GM12878 (cell line): ENCODE measurements at regions not wholly inside any gene's neighbourhood (a gene's known extent, or its start where the extent isn't known, plus 50 kb on each side); places are given as distances from the start of the nearest gene placed in this dataset.

Experiments
- ATAC-seq: fragments of 200-7000 bp; cut with Tn5 transposase; 3 replicates; pipeline ENCODE4 v1.9.1; 2020; ENCODE audit warnings: mild to moderate bottlenecking, moderate library complexity
- BruUV-seq: library from RNA; stranded (reverse); fragments of 400-500 nt; replicated peaks from 2 replicates; lab custom pipeline; 2021; lab: Mats Ljungman, UMichigan
- CTCF ChIA-PET: fragments of 300-600 bp; sonication (Branson Sonifier 250); formaldehyde crosslinking; extraction: SDS; loops from one replicate; lab custom pipeline; 2021; ENCODE audit warnings: inconsistent platforms; lab: Yijun Ruan, JAX
- POLR2A ChIA-PET: fragments of 350-600 bp; formaldehyde crosslinking; extraction: SDS; loops from one replicate; lab custom pipeline; 2021; ENCODE audit warnings: inconsistent platforms; lab: Charles Lee
- RAD21 ChIA-PET: fragments of 300-600 bp; sonication (Branson Sonifier 250); formaldehyde crosslinking; loops from one replicate; lab custom pipeline; 2023; ENCODE audit warnings: antibody characterized with exemption; ENCODE audit not compliant: unreplicated experiment; lab: Charles Lee
- SMC1A ChIA-PET: fragments of 300-600 bp; sonication (Branson Sonifier 250); formaldehyde crosslinking; loops from one replicate; lab custom pipeline; 2023; ENCODE audit not compliant: unreplicated experiment, uncharacterized antibody; lab: Charles Lee
- DNase-seq: peaks from one replicate; pipeline ENCODE4 v3.0.0-alpha.2; 2011; ENCODE audit warnings: low read depth, low spot score
- FAIRE-seq: peaks from 3 replicates; lab custom pipeline; 2011; peaks lifted over from hg19 to GRCh38; lab: Jason Lieb, UNC
- H2AFZ ChIP-seq: 2 replicates; pipeline ENCODE4 v1.6.0; 2011; ENCODE audit warnings: low read depth, low read length, control low read depth; ENCODE audit not compliant: control insufficient read depth
- H3K27ac ChIP-seq: 2 replicates; pipeline ENCODE4 v1.5.1; 2011; ENCODE audit warnings: control low read depth; ENCODE audit not compliant: control insufficient read depth, insufficient read depth
- H3K27me3 ChIP-seq, 2 experiments: replicated peaks in 1 of 2; 2 replicates each; pipeline versions ENCODE4 v1.6.0 to v1.6.1; 2011; ENCODE audit warnings: low read length in 1 of 2; ENCODE audit not compliant: control insufficient read depth in 2 of 2, insufficient read depth in 2 of 2
- H3K36me3 ChIP-seq, 2 experiments: 2 replicates each; pipeline ENCODE4 v1.5.1; 2011; ENCODE audit warnings: low read length in 1 of 2; ENCODE audit not compliant: control insufficient read depth in 2 of 2, insufficient read depth in 2 of 2
- H3K4me1 ChIP-seq: 2 replicates; pipeline ENCODE4 v1.6.1; 2011; ENCODE audit warnings: mild to moderate bottlenecking, low read length, moderate library complexity, mixed read lengths; ENCODE audit not compliant: control insufficient read depth, insufficient read depth
- H3K4me2 ChIP-seq: 2 replicates; pipeline ENCODE4 v1.6.0; 2011; ENCODE audit warnings: control low read depth; ENCODE audit not compliant: control insufficient read depth, insufficient read depth
- H3K4me3 ChIP-seq: fragments of 200-600 bp; sonication (generic); 2 replicates; pipeline ENCODE4 v1.5.1; 2016
- H3K79me2 ChIP-seq: 2 replicates; pipeline ENCODE4 v1.6.0; 2011; ENCODE audit warnings: low read length; ENCODE audit not compliant: control insufficient read depth, insufficient read depth
- H3K9ac ChIP-seq: 2 replicates; pipeline ENCODE4 v1.8.0; 2011; ENCODE audit warnings: low read length, control low read depth, mixed read lengths; ENCODE audit not compliant: control insufficient read depth, insufficient read depth
- H3K9me3 ChIP-seq: replicated peaks from 3 replicates; pipeline ENCODE4 v1.5.1; 2011; ENCODE audit warnings: mild to moderate bottlenecking, low read length; ENCODE audit not compliant: control insufficient read depth, insufficient read depth
- H4K20me1 ChIP-seq: 2 replicates; pipeline ENCODE4 v1.6.0; 2011; ENCODE audit not compliant: control insufficient read depth, insufficient read depth
- BRCA1 ChIP-seq: IDR thresholded peaks from 2 replicates; pipeline ENCODE4 v1.6.1; 2011; ENCODE audit warnings: low read depth, low read length, improper control_type of control experiment
- CBX5 ChIP-seq: sonication (generic); IDR thresholded peaks from 2 replicates; pipeline ENCODE4 v1.6.1; 2016; ENCODE audit warnings: low read depth, moderate library complexity, mild to moderate bottlenecking, inconsistent platforms
- CHD1 ChIP-seq: IDR thresholded peaks from 2 replicates; pipeline ENCODE4 v1.6.1; 2012; ENCODE audit warnings: low read depth, low read length, improper control_type of control experiment
- EED ChIP-seq: sonication (generic); IDR thresholded peaks from 2 replicates; pipeline ENCODE4 v1.6.1; 2016; ENCODE audit warnings: antibody characterized with exemption, low read depth
- FOS ChIP-seq: IDR thresholded peaks from 3 replicates; pipeline ENCODE4 v1.6.1; 2011; ENCODE audit warnings: borderline replicate concordance; ENCODE audit not compliant: insufficient read length; ENCODE audit errors: extremely low read depth
- MYC ChIP-seq: IDR thresholded peaks from 2 replicates; pipeline ENCODE4 v1.6.1; 2011; ENCODE audit warnings: mild to moderate bottlenecking, low read length, moderate library complexity, inconsistent platforms; ENCODE audit not compliant: insufficient read depth, insufficient replicate concordance, insufficient read length, severe bottlenecking
- NR2C2 ChIP-seq: IDR thresholded peaks from 2 replicates; pipeline ENCODE4 v1.6.1; 2011; ENCODE audit warnings: borderline replicate concordance, low read depth; ENCODE audit not compliant: control insufficient read depth, insufficient read length
- POU2F2 ChIP-seq: IDR thresholded peaks from 3 replicates; pipeline ENCODE4 v1.6.1; 2011; ENCODE audit warnings: low read depth, mild to moderate bottlenecking, low read length, borderline replicate concordance
- YBX1 ChIP-seq: fragments of 450-650 bp; IDR thresholded peaks from 2 replicates; pipeline ENCODE4 v1.6.1; 2016; ENCODE audit warnings: antibody characterized with exemption
- ZNF217 ChIP-seq: fragments of 450-650 bp; IDR thresholded peaks from 2 replicates; pipeline ENCODE4 v1.6.1; 2017; ENCODE audit warnings: antibody characterized with exemption, mild to moderate bottlenecking
- WGBS: methylation state at CpG from one replicate; pipeline ENCODE4 v1.1.6; 2016; ENCODE audit warnings: low lambda C conversion rate; ENCODE audit not compliant: insufficient replicate concordance, insufficient coverage; ENCODE audit errors: missing lambda C conversion rate; 5-methylcytosine and 5-hydroxymethylcytosine counted together
- in situ Hi-C: fragments of 300-500 bp; cut with MboI; formaldehyde crosslinking; loops from 9 replicates; pipeline ENCODE4 v1.14.3; 2018; ENCODE audit warnings: mixed read lengths
- intact Hi-C: fragments of 100-400 bp; cut with micrococcal nuclease; formaldehyde crosslinking; loops from one replicate; pipeline ENCODE4 v1.14.2; 2022; ENCODE audit not compliant: unreplicated experiment
- TF ChIP-seq, protein P1 (sequence below): IDR thresholded peaks from 2 replicates; pipeline ENCODE4 v1.6.1; 2012; ENCODE audit warnings: low read depth, low read length, improper control_type of control experiment
- TF ChIP-seq, protein P2 (sequence below): IDR thresholded peaks from 2 replicates; pipeline ENCODE4 v1.6.1; 2012; ENCODE audit warnings: low read depth, low read length, improper control_type of control experiment
- TF ChIP-seq, protein P3 (sequence below), 3 experiments: IDR thresholded peaks in 2 of 3; conservative IDR thresholded peaks in 1 of 3; 2 replicates each; pipeline ENCODE4 v1.5.1; 2011; ENCODE audit warnings: low read depth in 3 of 3, low read length in 3 of 3, mild to moderate bottlenecking in 3 of 3, control low read depth in 2 of 3, moderate library complexity in 2 of 3, inconsistent platforms in 1 of 3, mixed read lengths in 1 of 3; ENCODE audit not compliant: control insufficient read depth in 2 of 3, insufficient read depth in 1 of 3; ENCODE audit errors: extremely low read depth in 1 of 3
- TF ChIP-seq, protein P4 (sequence below): fragments of 450-650 bp; formaldehyde crosslinking; IDR thresholded peaks from 2 replicates; pipeline ENCODE4 v1.4.0; 2020; ENCODE audit warnings: mild to moderate bottlenecking, moderate library complexity

DNA sequence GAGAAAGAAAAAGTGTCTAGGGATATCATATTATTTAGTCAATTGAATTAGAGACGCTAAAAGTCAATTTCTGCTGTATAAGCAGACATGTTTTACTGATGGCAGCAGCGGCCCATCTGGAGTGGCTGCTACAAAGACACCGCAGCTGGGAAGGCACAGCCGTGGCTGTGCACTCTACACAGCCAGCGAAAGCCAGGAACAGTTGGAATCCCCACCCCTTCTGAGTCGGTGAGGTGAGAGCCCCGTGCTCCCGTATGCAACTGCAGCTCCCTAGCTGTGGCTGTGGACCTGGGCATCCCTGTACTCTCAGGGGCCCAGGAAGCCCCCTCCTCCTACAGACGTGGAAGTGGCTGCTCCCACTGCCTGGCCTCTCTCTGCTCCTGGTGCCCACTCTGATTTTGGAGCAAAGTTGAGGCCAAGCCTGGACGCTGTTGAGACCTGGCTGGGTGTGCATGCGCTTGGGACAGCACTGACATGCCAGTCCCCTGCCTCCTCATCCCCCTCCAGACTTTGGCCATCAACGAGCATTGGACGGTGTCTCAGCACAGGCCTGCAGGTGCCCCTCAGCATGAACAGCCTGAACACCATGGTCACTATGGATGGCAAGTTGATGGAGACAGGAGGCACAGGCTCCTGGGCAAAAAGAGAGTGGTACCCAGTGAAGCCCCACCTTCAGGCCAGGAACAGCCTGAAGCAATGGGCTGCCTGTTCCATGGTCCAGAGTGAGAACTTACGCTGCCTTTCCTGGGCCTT lies 944.0 kb upstream of the MIR17HG start:
- intact Hi-C loops: no loop called here
- ChIA-PET RAD21 (no interaction called here), SMC1A (no interaction called here), POLR2A (no interaction called here), CTCF (no interaction called here)
- Histone ChIP-seq H3K36me3 (no peaks in the 10 kb centered on the region), H3K9ac (no peak overlapping the region), H3K79me2 (no peaks in the 10 kb centered on the region), H3K4me3 (no peak overlapping the region), H2AFZ (no peak overlapping the region), H3K27ac (no peak overlapping the region), H3K27me3 (no peaks in the 10 kb centered on the region), H4K20me1 (no peaks in the 10 kb centered on the region), H3K4me2 (no peak overlapping the region), H3K4me1 (no peaks in the 10 kb centered on the region), H3K9me3 (no peaks in the 10 kb centered on the region)
- in situ Hi-C loops: no loop called here
- DNase-seq (no peak), FAIRE-seq (no peak), ATAC-seq (no peak)
- BruUV-seq: no TSS peak
- WGBS: 18% methylated on average over 14 of the region's 14 CpGs
- TF ChIP-seq ZNF217 (no peak), FOS (no peak), EED (no peak), CBX5 (no peak), YBX1 (no peak), CHD1 (no peak), BRCA1 (no peak), POU2F2 (no peak), MYC (no peak), NR2C2 (no peak)
- TF ChIP-seq, protein P1, sequence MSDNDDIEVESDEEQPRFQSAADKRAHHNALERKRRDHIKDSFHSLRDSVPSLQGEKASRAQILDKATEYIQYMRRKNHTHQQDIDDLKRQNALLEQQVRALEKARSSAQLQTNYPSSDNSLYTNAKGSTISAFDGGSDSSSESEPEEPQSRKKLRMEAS: no peak
- TF ChIP-seq, protein P2, sequence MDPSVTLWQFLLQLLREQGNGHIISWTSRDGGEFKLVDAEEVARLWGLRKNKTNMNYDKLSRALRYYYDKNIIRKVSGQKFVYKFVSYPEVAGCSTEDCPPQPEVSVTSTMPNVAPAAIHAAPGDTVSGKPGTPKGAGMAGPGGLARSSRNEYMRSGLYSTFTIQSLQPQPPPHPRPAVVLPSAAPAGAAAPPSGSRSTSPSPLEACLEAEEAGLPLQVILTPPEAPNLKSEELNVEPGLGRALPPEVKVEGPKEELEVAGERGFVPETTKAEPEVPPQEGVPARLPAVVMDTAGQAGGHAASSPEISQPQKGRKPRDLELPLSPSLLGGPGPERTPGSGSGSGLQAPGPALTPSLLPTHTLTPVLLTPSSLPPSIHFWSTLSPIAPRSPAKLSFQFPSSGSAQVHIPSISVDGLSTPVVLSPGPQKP: no peak
- TF ChIP-seq, protein P3, sequence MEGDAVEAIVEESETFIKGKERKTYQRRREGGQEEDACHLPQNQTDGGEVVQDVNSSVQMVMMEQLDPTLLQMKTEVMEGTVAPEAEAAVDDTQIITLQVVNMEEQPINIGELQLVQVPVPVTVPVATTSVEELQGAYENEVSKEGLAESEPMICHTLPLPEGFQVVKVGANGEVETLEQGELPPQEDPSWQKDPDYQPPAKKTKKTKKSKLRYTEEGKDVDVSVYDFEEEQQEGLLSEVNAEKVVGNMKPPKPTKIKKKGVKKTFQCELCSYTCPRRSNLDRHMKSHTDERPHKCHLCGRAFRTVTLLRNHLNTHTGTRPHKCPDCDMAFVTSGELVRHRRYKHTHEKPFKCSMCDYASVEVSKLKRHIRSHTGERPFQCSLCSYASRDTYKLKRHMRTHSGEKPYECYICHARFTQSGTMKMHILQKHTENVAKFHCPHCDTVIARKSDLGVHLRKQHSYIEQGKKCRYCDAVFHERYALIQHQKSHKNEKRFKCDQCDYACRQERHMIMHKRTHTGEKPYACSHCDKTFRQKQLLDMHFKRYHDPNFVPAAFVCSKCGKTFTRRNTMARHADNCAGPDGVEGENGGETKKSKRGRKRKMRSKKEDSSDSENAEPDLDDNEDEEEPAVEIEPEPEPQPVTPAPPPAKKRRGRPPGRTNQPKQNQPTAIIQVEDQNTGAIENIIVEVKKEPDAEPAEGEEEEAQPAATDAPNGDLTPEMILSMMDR (IDR thresholded peaks at IDR 0.05 in 2 of 3, conservative IDR thresholded peaks at IDR 0.05 in 1 of 3; ENCODE audit: control insufficient read depth in 2 of 3, extremely low read depth in 1 of 3, insufficient read depth in 1 of 3, low read depth in 3 of 3, low read length in 3 of 3): no peak
- TF ChIP-seq, protein P4, sequence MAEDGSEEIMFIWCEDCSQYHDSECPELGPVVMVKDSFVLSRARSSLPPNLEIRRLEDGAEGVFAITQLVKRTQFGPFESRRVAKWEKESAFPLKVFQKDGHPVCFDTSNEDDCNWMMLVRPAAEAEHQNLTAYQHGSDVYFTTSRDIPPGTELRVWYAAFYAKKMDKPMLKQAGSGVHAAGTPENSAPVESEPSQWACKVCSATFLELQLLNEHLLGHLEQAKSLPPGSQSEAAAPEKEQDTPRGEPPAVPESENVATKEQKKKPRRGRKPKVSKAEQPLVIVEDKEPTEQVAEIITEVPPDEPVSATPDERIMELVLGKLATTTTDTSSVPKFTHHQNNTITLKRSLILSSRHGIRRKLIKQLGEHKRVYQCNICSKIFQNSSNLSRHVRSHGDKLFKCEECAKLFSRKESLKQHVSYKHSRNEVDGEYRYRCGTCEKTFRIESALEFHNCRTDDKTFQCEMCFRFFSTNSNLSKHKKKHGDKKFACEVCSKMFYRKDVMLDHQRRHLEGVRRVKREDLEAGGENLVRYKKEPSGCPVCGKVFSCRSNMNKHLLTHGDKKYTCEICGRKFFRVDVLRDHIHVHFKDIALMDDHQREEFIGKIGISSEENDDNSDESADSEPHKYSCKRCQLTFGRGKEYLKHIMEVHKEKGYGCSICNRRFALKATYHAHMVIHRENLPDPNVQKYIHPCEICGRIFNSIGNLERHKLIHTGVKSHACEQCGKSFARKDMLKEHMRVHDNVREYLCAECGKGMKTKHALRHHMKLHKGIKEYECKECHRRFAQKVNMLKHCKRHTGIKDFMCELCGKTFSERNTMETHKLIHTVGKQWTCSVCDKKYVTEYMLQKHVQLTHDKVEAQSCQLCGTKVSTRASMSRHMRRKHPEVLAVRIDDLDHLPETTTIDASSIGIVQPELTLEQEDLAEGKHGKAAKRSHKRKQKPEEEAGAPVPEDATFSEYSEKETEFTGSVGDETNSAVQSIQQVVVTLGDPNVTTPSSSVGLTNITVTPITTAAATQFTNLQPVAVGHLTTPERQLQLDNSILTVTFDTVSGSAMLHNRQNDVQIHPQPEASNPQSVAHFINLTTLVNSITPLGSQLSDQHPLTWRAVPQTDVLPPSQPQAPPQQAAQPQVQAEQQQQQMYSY (CRISPR knock-in tag): no peak
